ENCODE measurements at regions not wholly inside any gene's neighbourhood (a gene's known extent, or its start where the extent isn't known, plus 50 kb on each side); places are given as distances from the start of the nearest gene placed in this dataset.

GRCh38 chr11:96841792-96842191 lies 452.0 kb downstream of the JRKL start:
- no CpG with 5 or more reads among the region's 2 CpGs for WGBS (ENCODE audit: extremely low coverage, insufficient read length, low lambda C conversion rate)

More at GRCh38 chr11:96841792-96842191, 452.0 kb downstream of the JRKL start:
- no peaks in the 10 kb centered on the region for H3K23me2 ChIP-seq (ENCODE audit: insufficient read length, low read depth, low read length, poor library complexity, severe bottlenecking)
- H2AFZ ChIP-seq (ENCODE audit: low read length): no peak overlapping the region
- Mint-ChIP-seq H3K27me3 (ENCODE audit: low read depth) (no peaks in the 10 kb centered on the region), H3K36me3 (ENCODE audit: insufficient read depth in 1 of 3, low read depth in 3 of 3) (no peaks in the 10 kb centered on the region), H3K9me3 (no peaks in the 10 kb centered on the region), H3K27ac (no peak overlapping the region), H3K4me1 (no peaks in the 10 kb centered on the region), H3K4me3 (no peak overlapping the region)
- H2BK20ac ChIP-seq (ENCODE audit: low read depth, low read length, poor library complexity, severe bottlenecking): no peak overlapping the region
- H3K79me2 ChIP-seq (ENCODE audit: insufficient read depth, low read length): no peaks in the 10 kb centered on the region
- no peaks in the 10 kb centered on the region for H3K9me3 ChIP-seq (ENCODE audit: control insufficient read depth, low read depth, low read length)
- no peak overlapping the region for H2BK12ac ChIP-seq (ENCODE audit: insufficient read length, low read depth, low read length)
- TF ChIP-seq CTCF (conservative IDR thresholded peaks at IDR 0.05): no peak
- no peaks in the 10 kb centered on the region for H3K4me1 ChIP-seq (ENCODE audit: insufficient read depth, low read length)
- no peak overlapping the region for H2BK5ac ChIP-seq (ENCODE audit: insufficient read length, low read length)
- H3T11ph ChIP-seq (ENCODE audit: low read length): no peak overlapping the region
- no peaks in the 10 kb centered on the region for H3K27me3 ChIP-seq (ENCODE audit: insufficient read depth, low read length)
- no peak overlapping the region for H4K5ac ChIP-seq (ENCODE audit: insufficient read length, low read depth, low read length)
- no peak overlapping the region for H3K23ac ChIP-seq (ENCODE audit: insufficient read length, low read depth, low read length)
- no peak overlapping the region for H3K4ac ChIP-seq (ENCODE audit: low read depth, low read length)
- H3K27ac ChIP-seq (ENCODE audit: insufficient read length, low read depth, low read length): no peak overlapping the region
- no peak overlapping the region for H4K91ac ChIP-seq (ENCODE audit: insufficient read length, low read depth, low read length)
- H3K56ac ChIP-seq (ENCODE audit: insufficient read length, low read depth, low read length): no peak overlapping the region
- H3K14ac ChIP-seq (ENCODE audit: insufficient read depth, low read length): no peak overlapping the region
- no peak overlapping the region for H3K18ac ChIP-seq (ENCODE audit: insufficient read length, low read depth, low read length)
- no peak for DNase-seq
- H2AK5ac ChIP-seq (ENCODE audit: insufficient read length, low read length): no peak overlapping the region
- no peak overlapping the region for H3K4me2 ChIP-seq (ENCODE audit: insufficient read depth, insufficient read length, low read length)
- H4K8ac ChIP-seq (replicated peaks; ENCODE audit: insufficient read length, low read depth, low read length): no peak overlapping the region
- H2BK120ac ChIP-seq (ENCODE audit: low read depth, low read length, poor library complexity, severe bottlenecking): no peak overlapping the region
- no peak overlapping the region for H3K9ac ChIP-seq (ENCODE audit: extremely low read depth, insufficient read length, low read length)
- H2BK15ac ChIP-seq (ENCODE audit: low read depth, low read length): no peak overlapping the region
- no peaks in the 10 kb centered on the region for H3K79me1 ChIP-seq (ENCODE audit: insufficient read depth, low read depth, low read length, poor library complexity, severe bottlenecking)
- H4K20me1 ChIP-seq (ENCODE audit: control insufficient read depth, insufficient read depth, insufficient read length): no peaks in the 10 kb centered on the region
